ENCODE measurements at regions not wholly inside any gene's neighbourhood (a gene's known extent, or its start where the extent isn't known, plus 50 kb on each side); places are given as distances from the start of the nearest gene placed in this dataset.

- Histone ChIP-seq H3K27ac (no peak overlapping the region), H3K9me2 (replicated peaks; ENCODE audit: insufficient read depth) (no peaks in the 10 kb centered on the region), H3K9me3 (ENCODE audit: low read depth) (no peaks in the 10 kb centered on the region), H3K27me3 (no peaks in the 10 kb centered on the region), H3K36me3 (replicated peaks; ENCODE audit: insufficient read depth, low read depth) (no peaks in the 10 kb centered on the region), H3K4me3 (no peak overlapping the region), H4K20me1 (ENCODE audit: insufficient read depth, poor library complexity, severe bottlenecking) (no peaks in the 10 kb centered on the region), H3K79me2 (no peaks in the 10 kb centered on the region), H3K4me2 (no peak overlapping the region), H3K4me1 (ENCODE audit: insufficient read depth) (peaks cover 6% of the 10 kb centered on the region), H2AFZ (no peak overlapping the region)
- TF ChIP-seq EZH2 (IDR thresholded peaks at IDR 0.05; ENCODE audit: borderline replicate concordance) = no peak
- no peak for TF ChIP-seq CTCF (IDR thresholded peaks at IDR 0.05; ENCODE audit: poor library complexity)
- TF ChIP-seq EZH2phosphoT487 (IDR thresholded peaks at IDR 0.05; ENCODE audit: low read depth, severe bottlenecking, unreplicated experiment) = no peak
- WGBS (ENCODE audit: low lambda C conversion rate, missing lambda C conversion rate) = 79% methylated on average over 6 of the region's 6 CpGs
- no peak for DNase-seq (ENCODE audit: low spot score)
Observed at GRCh38 chr2:172280571-172281361, 146.6 kb upstream of the ITGA6 start.

GRCh38 chr2:172281648-172282570 lies 145.5 kb upstream of the ITGA6 start:
- DNase-seq (ENCODE audit: low spot score) = no peak
- Histone ChIP-seq H3K4me1 (ENCODE audit: insufficient read depth) (peaks cover 6% of the 10 kb centered on the region), H3K27ac (no peak overlapping the region), H2AFZ (no peak overlapping the region), H3K9me3 (ENCODE audit: low read depth) (no peaks in the 10 kb centered on the region), H3K9me2 (replicated peaks; ENCODE audit: insufficient read depth) (no peaks in the 10 kb centered on the region), H4K20me1 (ENCODE audit: insufficient read depth, poor library complexity, severe bottlenecking) (no peaks in the 10 kb centered on the region), H3K27me3 (no peaks in the 10 kb centered on the region), H3K4me3 (no peak overlapping the region), H3K4me2 (no peak overlapping the region), H3K36me3 (replicated peaks; ENCODE audit: insufficient read depth, low read depth) (no peaks in the 10 kb centered on the region), H3K79me2 (no peaks in the 10 kb centered on the region)
- TF ChIP-seq EZH2phosphoT487 (IDR thresholded peaks at IDR 0.05; ENCODE audit: low read depth, severe bottlenecking, unreplicated experiment) (no peak), CTCF (IDR thresholded peaks at IDR 0.05; ENCODE audit: poor library complexity) (no peak), EZH2 (IDR thresholded peaks at IDR 0.05; ENCODE audit: borderline replicate concordance) (no peak)
- 91% methylated on average over 3 of the region's 3 CpGs for WGBS (ENCODE audit: low lambda C conversion rate, missing lambda C conversion rate)

GRCh38 chr2:172282944-172283343 lies 144.4 kb upstream of the ITGA6 start:
- Histone ChIP-seq H2AFZ (no peak overlapping the region), H3K4me3 (no peak overlapping the region), H3K4me1 (ENCODE audit: insufficient read depth) (peaks cover 6% of the 10 kb centered on the region), H3K9me2 (replicated peaks; ENCODE audit: insufficient read depth) (no peaks in the 10 kb centered on the region), H3K27ac (no peak overlapping the region), H3K27me3 (no peaks in the 10 kb centered on the region), H4K20me1 (ENCODE audit: insufficient read depth, poor library complexity, severe bottlenecking) (no peaks in the 10 kb centered on the region), H3K4me2 (no peak overlapping the region), H3K9me3 (ENCODE audit: low read depth) (no peaks in the 10 kb centered on the region), H3K79me2 (no peaks in the 10 kb centered on the region), H3K36me3 (replicated peaks; ENCODE audit: insufficient read depth, low read depth) (no peaks in the 10 kb centered on the region)
- DNase-seq (ENCODE audit: low spot score) = peak; percentile 19
- 79% methylated on average over 5 of the region's 5 CpGs for WGBS (ENCODE audit: low lambda C conversion rate, missing lambda C conversion rate)
- TF ChIP-seq CTCF (IDR thresholded peaks at IDR 0.05; ENCODE audit: poor library complexity) (no peak), EZH2 (IDR thresholded peaks at IDR 0.05; ENCODE audit: borderline replicate concordance) (no peak), EZH2phosphoT487 (IDR thresholded peaks at IDR 0.05; ENCODE audit: low read depth, severe bottlenecking, unreplicated experiment) (no peak)
